GM23338 (cell line): ENCODE measurements at regions not wholly inside any gene's neighbourhood (a gene's known extent, or its start where the extent isn't known, plus 50 kb on each side); places are given as distances from the start of the nearest gene placed in this dataset.

Experiments used
- ATAC-seq: fragments of 200-7000 bp; cut with Tn5 transposase; 3 replicates; pipeline ENCODE4 v1.9.1; 2020
- DNase-seq: peaks from one replicate; pipeline ENCODE4 v3.0.0-alpha.2; 2015; ENCODE audit warnings: low spot score
- H2AFZ ChIP-seq: fragments of 200-600 bp; sonication (generic); 2 replicates; pipeline ENCODE4 v1.8.0; 2016; ENCODE audit warnings: antibody characterized with exemption, mild to moderate bottlenecking, moderate library complexity
- H3F3A ChIP-seq: fragments of 200-600 bp; sonication (generic); replicated peaks from 2 replicates; pipeline ENCODE4 v1.8.0; 2017; ENCODE audit warnings: antibody characterized with exemption, mixed run types, low read depth
- H3K27ac ChIP-seq: fragments of 200-600 bp; sonication (generic); 2 replicates; pipeline ENCODE4 v1.6.1; 2016; ENCODE audit warnings: low read depth
- H3K27me3 ChIP-seq: fragments of 200-600 bp; sonication (generic); 2 replicates; pipeline ENCODE4 v1.8.0; 2016; ENCODE audit warnings: mild to moderate bottlenecking, mixed run types, moderate library complexity; ENCODE audit not compliant: insufficient read depth
- H3K36me3 ChIP-seq: fragments of 200-600 bp; sonication (generic); 2 replicates; pipeline ENCODE4 v1.8.0; 2016; ENCODE audit warnings: mild to moderate bottlenecking; ENCODE audit not compliant: insufficient read depth
- H3K4me1 ChIP-seq: fragments of 200-600 bp; sonication (generic); 2 replicates; pipeline ENCODE4 v1.8.0; 2016; ENCODE audit warnings: mild to moderate bottlenecking, moderate library complexity; ENCODE audit not compliant: insufficient read depth
- H3K4me2 ChIP-seq: fragments of 200-600 bp; sonication (generic); 2 replicates; pipeline ENCODE4 v1.7.1; 2017; ENCODE audit warnings: mixed run types
- H3K4me3 ChIP-seq: fragments of 200-600 bp; sonication (generic); 2 replicates; pipeline ENCODE4 v1.6.1; 2016; ENCODE audit warnings: mixed run types
- H3K79me2 ChIP-seq: fragments of 200-600 bp; sonication (generic); replicated peaks from 2 replicates; pipeline ENCODE4 v1.8.0; 2017; ENCODE audit warnings: mild to moderate bottlenecking; ENCODE audit not compliant: insufficient read depth
- H3K9me2 ChIP-seq: fragments of 200-600 bp; sonication (generic); 2 replicates; pipeline ENCODE4 v1.8.0; 2017; ENCODE audit not compliant: insufficient read depth
- H4K20me1 ChIP-seq: fragments of 200-600 bp; sonication (generic); replicated peaks from 2 replicates; pipeline ENCODE4 v1.8.0; 2017; ENCODE audit warnings: mild to moderate bottlenecking; ENCODE audit not compliant: insufficient read depth
- H3K27ac Mint-ChIP-seq: 2 replicates; pipeline ENCODE4 v1.8.0; 2020; ENCODE audit warnings: inconsistent platforms, mild to moderate bottlenecking, moderate library complexity, mixed read lengths
- H3K27me3 Mint-ChIP-seq: 3 replicates; pipeline ENCODE4 v1.8.0; 2022; ENCODE audit warnings: low read depth, mild to moderate bottlenecking, moderate library complexity, mixed read lengths, inconsistent platforms; ENCODE audit not compliant: insufficient read depth, poor library complexity
- H3K36me3 Mint-ChIP-seq: 3 replicates; pipeline ENCODE4 v1.8.0; 2021; ENCODE audit warnings: low read depth, mild to moderate bottlenecking, inconsistent platforms, moderate library complexity, mixed read lengths
- H3K4me1 Mint-ChIP-seq: 3 replicates; pipeline ENCODE4 v1.8.0; 2020; ENCODE audit warnings: mild to moderate bottlenecking, inconsistent platforms, mixed read lengths
- H3K4me3 Mint-ChIP-seq: 3 replicates; pipeline ENCODE4 v1.8.0; 2021; ENCODE audit warnings: moderate library complexity, mild to moderate bottlenecking, inconsistent platforms, mixed read lengths
- H3K9me3 Mint-ChIP-seq: 3 replicates; pipeline ENCODE4 v1.8.0; 2020; ENCODE audit warnings: moderate library complexity, mild to moderate bottlenecking, inconsistent platforms, mixed read lengths
- CREB1 ChIP-seq: fragments of 250-450 bp; sonication (Bioruptor Pico); IDR thresholded peaks from 2 replicates; pipeline ENCODE4 v1.5.0; 2020; ENCODE audit warnings: low read depth, mild to moderate bottlenecking, moderate library complexity
- EZH2 ChIP-seq: fragments of 200-600 bp; sonication (generic); IDR thresholded peaks from one replicate; pipeline ENCODE4 v1.8.0; 2017; ENCODE audit warnings: antibody characterized with exemption, mild to moderate bottlenecking, low read depth; ENCODE audit not compliant: unreplicated experiment
- EZH2phosphoT487 ChIP-seq: fragments of 200-600 bp; sonication (generic); IDR thresholded peaks from one replicate; pipeline ENCODE4 v1.8.1; 2018; ENCODE audit warnings: antibody characterized with exemption; ENCODE audit not compliant: unreplicated experiment
- JUNB ChIP-seq: IDR thresholded peaks from one replicate; pipeline ENCODE4 v1.6.1; 2016; ENCODE audit warnings: antibody characterized with exemption; ENCODE audit not compliant: unreplicated experiment
- NANOG ChIP-seq: IDR thresholded peaks from 2 replicates; pipeline ENCODE4 v1.6.1; 2016; ENCODE audit warnings: antibody characterized with exemption, borderline replicate concordance
- POLR2AphosphoS5 ChIP-seq: IDR thresholded peaks from 2 replicates; pipeline ENCODE4 v1.6.1; 2016; ENCODE audit warnings: antibody characterized with exemption, low read depth
- STAT1 ChIP-seq: IDR thresholded peaks from one replicate; pipeline ENCODE4 v1.6.1; 2016; ENCODE audit warnings: antibody characterized with exemption; ENCODE audit not compliant: unreplicated experiment
- ZNF114 ChIP-seq: fragments of 250-450 bp; sonication (Bioruptor Pico); IDR thresholded peaks from 2 replicates; pipeline ENCODE4 v1.5.0; 2020; ENCODE audit warnings: mild to moderate bottlenecking, moderate library complexity
- ZNF331 ChIP-seq: fragments of 250-450 bp; sonication (Bioruptor Pico); IDR thresholded peaks from 2 replicates; pipeline ENCODE4 v1.5.0; 2020; ENCODE audit warnings: low read depth, mild to moderate bottlenecking, moderate library complexity
- TF ChIP-seq, protein P1 (sequence below): fragments of 250-450 bp; sonication (Bioruptor Pico); IDR thresholded peaks from 2 replicates; pipeline ENCODE4 v1.5.0; 2020; ENCODE audit warnings: mild to moderate bottlenecking, moderate library complexity
- TF ChIP-seq, protein P2 (sequence below): IDR thresholded peaks from one replicate; pipeline ENCODE4 v1.6.1; 2018; ENCODE audit warnings: antibody characterized with exemption; ENCODE audit not compliant: unreplicated experiment
- TF ChIP-seq, protein P3 (sequence below), 2 experiments: fragments of 200-600 bp in 1 of 2; sonication (generic) in 1 of 2; conservative IDR thresholded peaks; 2 replicates each; pipeline versions ENCODE4 v1.5.1 to v1.6.1; 2016 to 2017; ENCODE audit warnings: antibody characterized with exemption in 2 of 2, low read depth in 2 of 2, mild to moderate bottlenecking in 2 of 2, moderate library complexity in 1 of 2
- TF ChIP-seq, protein P4 (sequence below): IDR thresholded peaks from 2 replicates; pipeline ENCODE4 v1.6.1; 2016; ENCODE audit warnings: antibody characterized with exemption

DNA sequence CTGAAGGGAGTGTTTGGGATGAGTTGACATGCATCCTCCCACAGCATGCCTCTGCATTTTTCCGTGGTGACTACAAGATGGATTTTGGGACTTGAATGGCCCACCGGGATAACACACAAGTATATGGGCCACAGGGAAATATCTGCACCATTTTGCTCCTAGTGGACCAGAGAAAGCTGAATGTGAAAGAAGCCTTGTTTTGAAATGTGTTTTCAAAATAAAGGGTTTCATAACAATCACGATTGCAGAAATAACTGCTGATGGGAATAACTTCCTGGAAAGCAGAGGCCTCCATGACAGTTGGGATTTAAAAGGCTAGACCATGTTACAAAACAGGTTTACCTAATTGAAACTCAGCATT lies 77.5 kb upstream of the PRR23C start:
- Histone ChIP-seq H3K4me2 (no peak overlapping the region), H3K4me1 (no peaks in the 10 kb centered on the region), H3K27ac (no peak overlapping the region), H3K27me3 (no peaks in the 10 kb centered on the region), H2AFZ (no peak overlapping the region), H3K4me3 (no peak overlapping the region), H3K79me2 (no peaks in the 10 kb centered on the region), H3K36me3 (no peaks in the 10 kb centered on the region), H3K9me2 (no peaks in the 10 kb centered on the region; the same call in 1 of the 2 replicates), H3F3A (no peaks in the 10 kb centered on the region), H4K20me1 (no peaks in the 10 kb centered on the region)
- DNase-seq (no peak), ATAC-seq (no peak)
- Mint-ChIP-seq H3K9me3 (no peaks in the 10 kb centered on the region), H3K36me3 (no peaks in the 10 kb centered on the region), H3K27me3 (peaks cover 3% of the 10 kb centered on the region), H3K4me3 (no peak overlapping the region), H3K4me1 (peaks cover 4% of the 10 kb centered on the region), H3K27ac (no peak overlapping the region)
- TF ChIP-seq ZNF114 (CRISPR knock-in tag) (no peak), STAT1 (no peak), JUNB (no peak), NANOG (no peak), EZH2 (no peak), EZH2phosphoT487 (no peak), CREB1 (no peak), POLR2AphosphoS5 (no peak), ZNF331 (CRISPR knock-in tag) (no peak)
- TF ChIP-seq, protein P1, sequence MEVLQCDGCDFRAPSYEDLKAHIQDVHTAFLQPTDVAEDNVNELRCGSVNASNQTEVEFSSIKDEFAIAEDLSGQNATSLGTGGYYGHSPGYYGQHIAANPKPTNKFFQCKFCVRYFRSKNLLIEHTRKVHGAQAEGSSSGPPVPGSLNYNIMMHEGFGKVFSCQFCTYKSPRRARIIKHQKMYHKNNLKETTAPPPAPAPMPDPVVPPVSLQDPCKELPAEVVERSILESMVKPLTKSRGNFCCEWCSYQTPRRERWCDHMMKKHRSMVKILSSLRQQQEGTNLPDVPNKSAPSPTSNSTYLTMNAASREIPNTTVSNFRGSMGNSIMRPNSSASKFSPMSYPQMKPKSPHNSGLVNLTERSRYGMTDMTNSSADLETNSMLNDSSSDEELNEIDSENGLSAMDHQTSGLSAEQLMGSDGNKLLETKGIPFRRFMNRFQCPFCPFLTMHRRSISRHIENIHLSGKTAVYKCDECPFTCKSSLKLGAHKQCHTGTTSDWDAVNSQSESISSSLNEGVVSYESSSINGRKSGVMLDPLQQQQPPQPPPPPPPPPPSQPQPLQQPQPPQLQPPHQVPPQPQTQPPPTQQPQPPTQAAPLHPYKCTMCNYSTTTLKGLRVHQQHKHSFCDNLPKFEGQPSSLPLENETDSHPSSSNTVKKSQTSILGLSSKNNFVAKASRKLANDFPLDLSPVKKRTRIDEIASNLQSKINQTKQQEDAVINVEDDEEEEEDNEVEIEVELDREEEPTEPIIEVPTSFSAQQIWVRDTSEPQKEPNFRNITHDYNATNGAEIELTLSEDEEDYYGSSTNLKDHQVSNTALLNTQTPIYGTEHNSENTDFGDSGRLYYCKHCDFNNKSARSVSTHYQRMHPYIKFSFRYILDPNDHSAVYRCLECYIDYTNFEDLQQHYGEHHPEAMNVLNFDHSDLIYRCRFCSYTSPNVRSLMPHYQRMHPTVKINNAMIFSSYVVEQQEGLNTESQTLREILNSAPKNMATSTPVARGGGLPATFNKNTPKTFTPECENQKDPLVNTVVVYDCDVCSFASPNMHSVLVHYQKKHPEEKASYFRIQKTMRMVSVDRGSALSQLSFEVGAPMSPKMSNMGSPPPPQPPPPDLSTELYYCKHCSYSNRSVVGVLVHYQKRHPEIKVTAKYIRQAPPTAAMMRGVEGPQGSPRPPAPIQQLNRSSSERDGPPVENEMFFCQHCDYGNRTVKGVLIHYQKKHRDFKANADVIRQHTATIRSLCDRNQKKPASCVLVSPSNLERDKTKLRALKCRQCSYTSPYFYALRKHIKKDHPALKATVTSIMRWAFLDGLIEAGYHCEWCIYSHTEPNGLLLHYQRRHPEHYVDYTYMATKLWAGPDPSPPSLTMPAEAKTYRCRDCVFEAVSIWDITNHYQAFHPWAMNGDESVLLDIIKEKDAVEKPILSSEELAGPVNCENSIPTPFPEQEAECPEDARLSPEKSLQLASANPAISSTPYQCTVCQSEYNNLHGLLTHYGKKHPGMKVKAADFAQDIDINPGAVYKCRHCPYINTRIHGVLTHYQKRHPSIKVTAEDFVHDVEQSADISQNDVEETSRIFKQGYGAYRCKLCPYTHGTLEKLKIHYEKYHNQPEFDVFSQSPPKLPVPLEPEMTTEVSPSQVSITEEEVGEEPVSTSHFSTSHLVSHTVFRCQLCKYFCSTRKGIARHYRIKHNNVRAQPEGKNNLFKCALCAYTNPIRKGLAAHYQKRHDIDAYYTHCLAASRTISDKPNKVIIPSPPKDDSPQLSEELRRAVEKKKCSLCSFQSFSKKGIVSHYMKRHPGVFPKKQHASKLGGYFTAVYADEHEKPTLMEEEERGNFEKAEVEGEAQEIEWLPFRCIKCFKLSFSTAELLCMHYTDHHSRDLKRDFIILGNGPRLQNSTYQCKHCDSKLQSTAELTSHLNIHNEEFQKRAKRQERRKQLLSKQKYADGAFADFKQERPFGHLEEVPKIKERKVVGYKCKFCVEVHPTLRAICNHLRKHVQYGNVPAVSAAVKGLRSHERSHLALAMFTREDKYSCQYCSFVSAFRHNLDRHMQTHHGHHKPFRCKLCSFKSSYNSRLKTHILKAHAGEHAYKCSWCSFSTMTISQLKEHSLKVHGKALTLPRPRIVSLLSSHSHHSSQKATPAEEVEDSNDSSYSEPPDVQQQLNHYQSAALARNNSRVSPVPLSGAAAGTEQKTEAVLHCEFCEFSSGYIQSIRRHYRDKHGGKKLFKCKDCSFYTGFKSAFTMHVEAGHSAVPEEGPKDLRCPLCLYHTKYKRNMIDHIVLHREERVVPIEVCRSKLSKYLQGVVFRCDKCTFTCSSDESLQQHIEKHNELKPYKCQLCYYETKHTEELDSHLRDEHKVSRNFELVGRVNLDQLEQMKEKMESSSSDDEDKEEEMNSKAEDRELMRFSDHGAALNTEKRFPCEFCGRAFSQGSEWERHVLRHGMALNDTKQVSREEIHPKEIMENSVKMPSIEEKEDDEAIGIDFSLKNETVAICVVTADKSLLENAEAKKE (CRISPR knock-in tag) = no peak
- TF ChIP-seq, protein P2, sequence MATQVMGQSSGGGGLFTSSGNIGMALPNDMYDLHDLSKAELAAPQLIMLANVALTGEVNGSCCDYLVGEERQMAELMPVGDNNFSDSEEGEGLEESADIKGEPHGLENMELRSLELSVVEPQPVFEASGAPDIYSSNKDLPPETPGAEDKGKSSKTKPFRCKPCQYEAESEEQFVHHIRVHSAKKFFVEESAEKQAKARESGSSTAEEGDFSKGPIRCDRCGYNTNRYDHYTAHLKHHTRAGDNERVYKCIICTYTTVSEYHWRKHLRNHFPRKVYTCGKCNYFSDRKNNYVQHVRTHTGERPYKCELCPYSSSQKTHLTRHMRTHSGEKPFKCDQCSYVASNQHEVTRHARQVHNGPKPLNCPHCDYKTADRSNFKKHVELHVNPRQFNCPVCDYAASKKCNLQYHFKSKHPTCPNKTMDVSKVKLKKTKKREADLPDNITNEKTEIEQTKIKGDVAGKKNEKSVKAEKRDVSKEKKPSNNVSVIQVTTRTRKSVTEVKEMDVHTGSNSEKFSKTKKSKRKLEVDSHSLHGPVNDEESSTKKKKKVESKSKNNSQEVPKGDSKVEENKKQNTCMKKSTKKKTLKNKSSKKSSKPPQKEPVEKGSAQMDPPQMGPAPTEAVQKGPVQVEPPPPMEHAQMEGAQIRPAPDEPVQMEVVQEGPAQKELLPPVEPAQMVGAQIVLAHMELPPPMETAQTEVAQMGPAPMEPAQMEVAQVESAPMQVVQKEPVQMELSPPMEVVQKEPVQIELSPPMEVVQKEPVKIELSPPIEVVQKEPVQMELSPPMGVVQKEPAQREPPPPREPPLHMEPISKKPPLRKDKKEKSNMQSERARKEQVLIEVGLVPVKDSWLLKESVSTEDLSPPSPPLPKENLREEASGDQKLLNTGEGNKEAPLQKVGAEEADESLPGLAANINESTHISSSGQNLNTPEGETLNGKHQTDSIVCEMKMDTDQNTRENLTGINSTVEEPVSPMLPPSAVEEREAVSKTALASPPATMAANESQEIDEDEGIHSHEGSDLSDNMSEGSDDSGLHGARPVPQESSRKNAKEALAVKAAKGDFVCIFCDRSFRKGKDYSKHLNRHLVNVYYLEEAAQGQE = no peak
- TF ChIP-seq, protein P3, sequence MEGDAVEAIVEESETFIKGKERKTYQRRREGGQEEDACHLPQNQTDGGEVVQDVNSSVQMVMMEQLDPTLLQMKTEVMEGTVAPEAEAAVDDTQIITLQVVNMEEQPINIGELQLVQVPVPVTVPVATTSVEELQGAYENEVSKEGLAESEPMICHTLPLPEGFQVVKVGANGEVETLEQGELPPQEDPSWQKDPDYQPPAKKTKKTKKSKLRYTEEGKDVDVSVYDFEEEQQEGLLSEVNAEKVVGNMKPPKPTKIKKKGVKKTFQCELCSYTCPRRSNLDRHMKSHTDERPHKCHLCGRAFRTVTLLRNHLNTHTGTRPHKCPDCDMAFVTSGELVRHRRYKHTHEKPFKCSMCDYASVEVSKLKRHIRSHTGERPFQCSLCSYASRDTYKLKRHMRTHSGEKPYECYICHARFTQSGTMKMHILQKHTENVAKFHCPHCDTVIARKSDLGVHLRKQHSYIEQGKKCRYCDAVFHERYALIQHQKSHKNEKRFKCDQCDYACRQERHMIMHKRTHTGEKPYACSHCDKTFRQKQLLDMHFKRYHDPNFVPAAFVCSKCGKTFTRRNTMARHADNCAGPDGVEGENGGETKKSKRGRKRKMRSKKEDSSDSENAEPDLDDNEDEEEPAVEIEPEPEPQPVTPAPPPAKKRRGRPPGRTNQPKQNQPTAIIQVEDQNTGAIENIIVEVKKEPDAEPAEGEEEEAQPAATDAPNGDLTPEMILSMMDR (conservative IDR thresholded peaks at IDR 0.05; ENCODE audit: low read depth in 2 of 2) = no peak
- TF ChIP-seq, protein P4, sequence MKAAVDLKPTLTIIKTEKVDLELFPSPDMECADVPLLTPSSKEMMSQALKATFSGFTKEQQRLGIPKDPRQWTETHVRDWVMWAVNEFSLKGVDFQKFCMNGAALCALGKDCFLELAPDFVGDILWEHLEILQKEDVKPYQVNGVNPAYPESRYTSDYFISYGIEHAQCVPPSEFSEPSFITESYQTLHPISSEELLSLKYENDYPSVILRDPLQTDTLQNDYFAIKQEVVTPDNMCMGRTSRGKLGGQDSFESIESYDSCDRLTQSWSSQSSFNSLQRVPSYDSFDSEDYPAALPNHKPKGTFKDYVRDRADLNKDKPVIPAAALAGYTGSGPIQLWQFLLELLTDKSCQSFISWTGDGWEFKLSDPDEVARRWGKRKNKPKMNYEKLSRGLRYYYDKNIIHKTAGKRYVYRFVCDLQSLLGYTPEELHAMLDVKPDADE = no peak
